GM19397 (cell line): ENCODE measurements at regions not wholly inside any gene's neighbourhood (a gene's known extent, or its start where the extent isn't known, plus 50 kb on each side); places are given as distances from the start of the nearest gene placed in this dataset.
"Not testable (repeated sequence)": the region's sequence is repeated elsewhere in the genome, so short reads cannot be mapped to it uniquely, and the experiment has no call there.

Experiments used
- ATAC-seq: cut with Tn5 transposase; IDR thresholded peaks from one replicate; pipeline ENCODE4 v1.9.1; 2021; ENCODE audit warnings: mild to moderate bottlenecking, moderate library complexity; ENCODE audit not compliant: unreplicated experiment

DNA sequence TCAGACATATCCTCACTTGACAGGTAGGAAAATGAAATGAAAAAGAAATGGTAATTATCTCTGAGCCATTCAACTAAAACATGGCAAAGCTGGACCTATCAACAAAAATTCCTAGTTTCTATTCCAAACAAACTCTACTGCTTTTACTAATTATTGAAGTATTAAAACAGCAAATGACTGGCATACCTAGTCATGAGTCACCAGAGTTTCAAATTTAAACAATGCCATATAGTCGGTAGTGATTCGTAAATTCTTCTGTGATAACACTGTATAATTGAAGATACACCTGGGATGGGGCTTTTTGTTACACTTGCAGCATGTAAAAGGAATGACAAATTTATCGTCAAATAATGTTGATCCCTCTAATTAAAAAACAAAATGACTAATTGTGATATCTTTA, 153.1 kb upstream of the THUMPD2 start:
- ATAC-seq, result no peak

DNA sequence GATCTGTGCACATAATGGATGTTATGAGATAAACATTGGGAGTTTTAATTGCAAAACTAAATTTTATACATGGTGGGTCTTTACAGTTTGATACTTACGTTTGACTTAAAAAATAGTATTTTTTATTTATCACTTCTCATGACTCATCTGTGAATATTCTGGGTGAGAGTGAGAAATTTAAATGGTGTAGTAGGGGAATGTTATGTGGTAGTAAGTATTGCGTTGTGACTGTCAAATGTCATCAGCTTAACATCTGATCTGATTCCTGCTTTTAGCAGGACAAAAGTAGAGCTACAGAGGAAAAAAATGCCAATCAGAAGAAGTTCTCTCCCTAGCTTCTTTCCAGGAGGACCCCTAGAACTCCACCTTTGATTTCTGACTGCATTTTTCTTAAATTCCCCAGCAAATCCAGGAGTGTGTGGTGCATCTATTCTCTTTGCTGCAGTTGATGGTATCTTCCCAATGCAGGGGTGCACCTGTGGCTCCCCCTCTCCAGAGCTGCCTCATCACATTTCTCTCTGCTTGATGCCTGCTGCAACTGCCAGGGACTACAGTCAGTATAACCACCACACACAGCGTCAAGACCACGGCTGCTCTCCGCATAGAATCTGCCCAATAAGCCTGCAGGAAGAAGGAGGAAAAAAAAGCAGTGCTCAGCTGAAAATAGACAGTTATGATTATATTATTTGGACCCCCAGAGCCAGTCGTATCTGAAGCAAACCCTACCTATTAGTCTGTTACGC, 151.3 kb upstream of the THUMPD2 start:
- no peak for ATAC-seq

DNA sequence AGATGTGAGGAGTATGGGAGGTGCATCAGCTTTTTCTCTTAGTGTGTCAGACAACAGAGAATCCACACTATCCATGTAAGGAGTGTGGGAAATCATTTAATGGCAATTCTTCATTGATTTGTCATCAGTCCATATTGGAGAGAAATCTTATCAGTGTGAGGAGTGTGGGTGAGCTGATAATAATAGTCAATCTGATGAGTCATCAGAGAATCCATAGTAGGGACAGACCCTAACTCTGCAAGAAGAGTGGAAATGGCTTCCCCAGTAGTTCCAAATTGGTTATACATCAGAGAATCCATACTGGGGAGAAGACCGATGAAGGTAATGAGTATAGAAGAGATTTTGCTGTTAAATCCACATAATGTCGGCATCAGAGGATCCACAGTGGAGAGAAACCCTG, 150.5 kb upstream of the THUMPD2 start:
- no peak for ATAC-seq

DNA sequence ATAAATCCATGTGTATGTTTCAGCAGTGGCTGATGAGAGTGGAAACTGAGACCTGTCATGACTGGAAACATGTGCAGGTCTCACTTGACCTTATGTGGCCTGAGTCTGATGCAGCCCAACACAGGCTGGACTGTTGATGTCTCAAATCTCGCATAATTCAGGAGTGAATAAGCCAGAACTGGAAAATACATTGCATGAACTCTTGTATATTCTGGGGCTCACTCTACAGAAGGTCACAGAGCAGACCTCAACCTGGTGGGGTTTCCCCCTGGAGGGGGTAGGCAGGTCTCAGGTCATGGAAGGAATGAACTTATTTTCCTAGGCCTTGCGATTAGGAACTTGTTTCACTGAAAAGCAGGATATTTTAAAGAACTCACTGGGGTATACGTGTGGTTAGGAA, 146.3 kb upstream of the THUMPD2 start:
- ATAC-seq, result no peak

DNA sequence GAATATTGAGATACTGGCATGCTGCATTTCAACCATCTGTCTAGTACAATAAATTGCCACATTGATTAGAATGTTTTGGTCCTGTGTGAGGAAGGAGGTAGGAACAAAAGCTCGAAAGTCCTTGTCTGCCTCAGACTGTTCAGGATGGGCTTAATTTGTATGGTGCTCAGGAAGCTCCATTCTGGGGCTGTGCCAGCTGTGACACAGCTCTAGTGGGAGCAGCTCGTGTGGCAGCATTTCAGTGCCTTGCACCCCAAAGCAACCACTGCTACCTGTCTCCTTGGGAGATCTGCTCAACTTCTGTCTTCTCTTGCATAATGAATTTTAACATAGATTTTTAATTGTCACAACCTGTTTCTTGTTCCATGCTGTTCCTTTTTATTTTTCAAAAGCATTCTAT, 144.4 kb upstream of the THUMPD2 start:
- no peak for ATAC-seq

DNA sequence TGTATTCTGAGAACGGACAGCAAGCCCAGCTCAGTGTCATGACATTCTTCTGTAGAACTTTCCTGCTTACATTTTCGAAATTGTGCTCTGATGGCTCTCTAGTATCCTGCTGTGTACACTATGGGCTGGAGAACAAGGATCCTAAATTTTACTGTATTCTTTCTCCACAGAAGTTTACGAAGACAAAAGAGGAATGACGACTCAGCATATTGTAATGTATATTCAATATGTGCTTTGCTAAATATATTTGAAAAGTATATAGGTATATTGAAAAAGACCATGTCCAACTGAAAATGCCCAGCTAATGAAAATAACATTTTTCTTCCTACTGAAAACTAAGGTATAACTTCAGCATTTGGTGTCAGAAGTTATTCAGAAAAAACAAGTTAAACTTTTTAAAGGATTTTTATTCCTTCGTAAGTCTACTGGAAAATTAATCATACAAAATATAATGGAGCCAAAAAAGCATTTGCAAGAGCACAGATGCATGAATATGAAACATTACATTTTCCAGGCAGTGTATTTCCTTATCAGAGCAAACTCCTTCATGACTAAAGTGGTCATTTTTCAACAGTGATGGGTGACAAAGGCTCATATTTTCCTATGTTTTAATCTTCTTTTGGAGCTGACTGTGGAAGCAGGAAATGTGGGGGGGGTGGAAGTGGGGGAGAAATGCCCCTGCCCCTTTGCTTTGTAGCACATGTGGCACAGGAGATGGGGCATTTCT, 143.8 kb upstream of the THUMPD2 start:
- ATAC-seq, result no peak

DNA sequence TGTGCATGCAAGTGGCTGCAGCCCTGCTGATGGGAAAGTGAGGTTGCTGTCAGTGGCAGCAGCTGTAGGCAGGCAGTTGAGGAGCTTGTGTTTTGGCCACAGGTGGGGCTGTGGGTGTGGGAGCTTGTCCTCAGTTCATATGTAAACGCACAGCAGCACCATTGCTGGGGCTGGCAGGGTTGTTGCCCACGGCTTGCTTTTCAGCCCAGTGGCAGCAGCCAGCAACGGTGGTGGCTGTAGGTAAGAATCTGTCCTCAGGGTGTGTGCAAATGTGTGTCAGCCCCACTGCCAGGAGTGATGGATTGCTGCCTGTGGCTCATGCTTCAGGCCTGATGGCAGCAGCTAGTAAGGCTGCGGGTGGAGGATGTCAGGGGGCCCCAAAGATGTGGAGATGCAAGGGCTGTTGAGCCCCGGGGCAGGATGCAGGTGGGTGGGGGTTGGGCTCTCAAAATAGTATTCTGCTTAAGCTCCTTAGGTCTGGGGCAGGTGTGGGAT, 141.3 kb upstream of the THUMPD2 start:
- ATAC-seq, result no peak

DNA sequence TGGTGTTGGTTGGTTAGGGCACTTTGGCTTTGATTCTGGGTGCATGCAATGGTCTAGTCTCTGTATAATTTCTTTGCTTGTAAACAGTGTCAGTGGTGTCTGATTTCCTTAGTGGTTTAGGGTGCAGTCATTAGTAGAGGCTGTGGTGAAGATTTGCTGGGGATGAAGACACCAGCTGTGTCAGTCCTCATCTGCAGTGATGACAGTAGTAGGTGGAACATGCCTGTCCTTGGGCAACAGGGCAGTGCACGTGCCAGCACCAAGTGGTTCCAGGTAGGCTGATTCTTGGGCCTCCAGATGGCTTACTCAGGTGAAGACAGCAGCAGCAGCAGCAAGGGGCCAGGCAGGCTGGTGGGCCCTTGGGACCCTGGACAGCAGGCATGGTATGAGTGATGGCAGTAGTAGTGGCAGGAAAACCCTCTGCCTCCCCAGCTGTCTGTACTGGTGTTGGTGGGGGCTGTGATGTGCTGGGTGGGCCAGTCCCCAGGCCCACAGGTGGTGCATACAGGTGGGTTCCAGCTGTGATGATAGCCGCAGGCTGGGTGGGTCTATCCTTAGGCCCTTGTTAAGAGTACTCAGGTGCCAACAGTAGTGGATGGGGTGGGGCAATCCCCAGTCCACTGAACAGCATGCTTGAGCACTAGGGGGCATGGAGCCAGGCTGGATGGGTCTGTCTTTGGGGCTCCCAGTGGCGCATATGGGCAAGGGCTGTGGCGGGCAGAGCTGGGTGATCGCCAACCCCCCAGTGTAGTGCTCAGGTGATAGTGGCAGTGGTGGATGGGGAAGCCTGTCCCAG, 140.7 kb upstream of the THUMPD2 start:
- no peak for ATAC-seq

DNA sequence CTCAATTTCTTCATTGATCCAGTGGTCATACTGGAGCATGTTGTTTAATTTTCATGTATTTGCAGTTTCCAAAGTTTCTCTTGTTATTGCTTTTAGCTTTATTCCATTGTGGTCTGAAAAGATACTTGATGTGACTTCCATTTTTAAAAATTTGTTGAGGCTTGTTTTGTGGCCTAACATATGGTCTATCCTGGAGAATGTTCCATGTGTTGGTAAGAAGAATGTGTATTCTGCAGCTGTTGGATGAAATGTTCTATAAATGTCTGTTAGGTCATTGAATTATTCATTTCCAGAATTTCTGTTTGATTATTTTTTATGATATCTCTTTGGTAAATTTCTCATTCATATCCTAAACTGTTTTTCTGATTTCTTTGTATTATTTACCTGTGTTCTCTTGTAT, 139.8 kb upstream of the THUMPD2 start:
- ATAC-seq, result no peak

DNA sequence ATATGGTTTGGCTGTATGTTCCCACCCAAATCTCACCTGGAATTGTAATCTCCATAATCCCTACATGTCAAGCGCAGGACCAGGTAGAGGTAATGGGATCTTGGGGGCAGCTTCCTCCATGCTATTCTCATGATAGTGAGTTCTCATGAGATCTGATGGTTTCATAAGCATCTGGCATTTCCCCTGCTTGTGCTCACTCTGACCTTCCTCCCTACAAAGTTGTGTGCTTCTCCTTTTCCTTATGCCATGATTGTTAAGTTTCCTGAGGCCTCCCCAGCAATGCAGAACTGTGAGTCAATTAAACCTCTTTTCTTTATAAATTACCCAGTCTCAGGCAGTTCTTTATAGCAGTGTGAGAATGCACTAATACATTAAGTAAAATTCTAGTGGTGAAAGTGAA, 138.3 kb upstream of the THUMPD2 start:
- not testable (repeated sequence) for ATAC-seq

DNA sequence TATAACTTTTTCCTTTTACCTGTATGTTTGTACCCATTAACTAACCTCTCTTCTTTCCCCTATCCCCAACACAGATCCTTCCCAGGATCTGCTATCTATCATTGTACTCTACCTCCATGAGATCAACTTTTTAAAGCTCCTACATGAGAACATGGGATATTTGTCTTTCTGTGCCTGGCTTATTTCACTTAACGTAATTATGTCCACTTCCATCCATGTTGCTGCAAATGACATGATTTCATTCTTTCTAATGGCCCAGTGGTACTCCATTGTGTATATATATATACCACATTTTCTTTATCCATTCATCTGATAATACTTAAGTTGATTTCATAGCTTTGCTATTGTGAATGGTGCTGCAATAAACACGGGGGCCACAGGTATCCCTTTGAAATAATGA, 135.9 kb upstream of the THUMPD2 start:
- ATAC-seq, result no peak

DNA sequence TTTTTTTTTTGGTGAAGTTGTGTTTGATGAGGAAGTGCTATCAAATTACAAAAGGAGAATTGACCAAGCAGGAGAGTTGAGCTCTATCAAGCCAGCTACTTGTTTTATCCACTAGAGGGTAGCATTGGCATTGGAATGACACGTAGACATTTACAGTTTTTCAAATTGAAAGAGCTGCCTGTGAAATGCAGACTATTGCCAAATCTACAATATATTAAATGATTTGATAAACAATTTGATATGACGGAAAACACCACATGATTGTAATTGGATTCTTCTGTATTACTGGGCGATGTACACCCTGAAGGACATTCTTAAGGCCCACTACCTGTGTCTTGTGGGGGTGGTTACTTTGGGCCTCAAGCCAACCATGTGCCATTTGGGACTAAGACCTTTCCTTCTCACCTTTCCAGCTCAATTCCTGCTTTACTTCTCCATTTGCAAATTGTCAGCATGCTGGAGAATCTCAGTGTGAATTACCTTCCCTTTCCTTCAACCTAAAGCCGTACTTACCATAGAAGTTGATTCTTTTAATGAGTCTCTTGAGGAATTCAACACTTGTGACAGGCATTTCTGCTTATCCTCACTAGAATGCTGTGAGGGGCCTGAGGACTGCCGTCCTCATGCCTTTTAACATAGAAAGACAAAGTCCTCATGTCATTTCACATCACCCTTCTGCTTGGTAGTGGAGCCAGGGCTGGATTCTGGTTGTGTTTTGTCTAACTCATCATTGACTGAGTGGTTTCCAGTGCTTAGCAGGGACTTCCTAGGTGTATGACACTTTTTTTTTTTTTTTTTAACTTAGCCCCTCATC, 134.8 kb upstream of the THUMPD2 start:
- ATAC-seq, result no peak

DNA sequence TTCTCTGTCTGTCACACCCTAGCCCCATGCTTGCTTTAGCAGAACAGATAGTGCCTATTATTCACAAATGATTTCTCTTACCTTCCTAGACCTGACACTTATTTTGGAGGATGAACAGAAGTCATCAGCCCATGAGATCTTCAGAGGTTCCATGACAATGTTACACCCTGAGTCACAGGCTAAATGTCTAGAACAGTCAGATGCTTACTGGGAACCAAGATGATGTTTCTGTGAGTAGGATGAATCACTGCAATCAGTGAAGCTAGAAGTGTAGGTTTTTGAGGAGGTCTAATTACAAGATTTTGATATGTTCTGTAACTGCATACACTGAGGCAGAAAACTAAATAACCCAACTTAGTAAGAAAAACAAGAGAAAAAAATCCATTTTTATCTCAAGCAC, 123.0 kb upstream of the THUMPD2 start:
- ATAC-seq, result no peak

DNA sequence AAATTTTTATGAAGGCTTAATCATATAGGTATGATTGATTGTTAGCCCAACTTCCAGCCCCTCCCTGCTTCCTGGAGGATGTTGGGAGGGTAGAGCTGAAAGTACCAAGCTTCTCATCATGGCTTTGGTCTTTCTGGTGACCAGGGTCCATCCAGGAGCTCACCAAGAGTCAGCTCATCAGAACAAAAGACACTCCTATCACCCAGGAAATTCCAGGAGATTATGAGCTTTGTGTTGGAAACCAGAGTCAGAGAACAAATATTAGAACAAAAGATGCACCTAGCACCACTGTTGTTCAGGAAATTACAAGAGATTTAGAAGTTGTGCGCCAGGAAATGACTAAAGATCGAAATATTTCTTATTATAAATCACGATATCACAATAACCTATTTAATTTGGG, 119.9 kb upstream of the THUMPD2 start:
- no peak for ATAC-seq

DNA sequence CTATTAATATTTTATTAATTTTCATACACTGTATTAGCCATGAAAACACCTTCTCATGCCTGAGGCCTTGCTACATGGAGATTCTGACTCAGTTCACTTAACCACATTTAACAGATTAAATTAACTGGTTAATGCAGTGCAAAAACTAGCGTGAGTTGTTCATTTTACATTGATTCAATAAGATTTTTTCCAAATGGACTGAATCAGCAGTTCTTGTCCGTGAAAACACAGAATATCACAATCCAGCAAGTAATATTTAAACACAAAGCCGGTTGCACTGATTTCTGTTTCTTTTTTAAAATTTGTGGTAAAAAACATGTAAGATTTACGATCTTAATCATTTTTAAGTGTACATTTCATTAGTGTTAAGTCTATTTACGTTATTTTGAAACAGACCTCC, 118.2 kb upstream of the THUMPD2 start:
- ATAC-seq, result no peak

DNA sequence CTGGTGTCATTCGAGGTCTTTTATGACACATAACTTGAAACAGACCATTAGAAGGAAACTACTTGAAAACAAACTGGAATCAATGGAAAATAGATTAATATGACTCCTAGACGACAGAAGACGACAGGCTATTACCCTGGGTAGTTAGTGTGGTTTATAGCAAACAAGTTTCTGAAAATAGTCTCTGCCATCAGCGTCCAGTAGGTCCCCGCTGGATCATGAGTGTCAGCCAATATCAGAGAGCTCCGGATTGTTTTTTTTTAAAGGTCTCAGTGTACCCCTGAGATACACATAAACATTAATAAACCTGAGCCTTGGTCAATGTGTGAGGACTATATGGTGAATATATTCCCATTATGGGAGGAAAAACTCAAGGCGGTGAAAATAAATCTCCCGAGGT, 115.0 kb upstream of the THUMPD2 start:
- no peak for ATAC-seq

DNA sequence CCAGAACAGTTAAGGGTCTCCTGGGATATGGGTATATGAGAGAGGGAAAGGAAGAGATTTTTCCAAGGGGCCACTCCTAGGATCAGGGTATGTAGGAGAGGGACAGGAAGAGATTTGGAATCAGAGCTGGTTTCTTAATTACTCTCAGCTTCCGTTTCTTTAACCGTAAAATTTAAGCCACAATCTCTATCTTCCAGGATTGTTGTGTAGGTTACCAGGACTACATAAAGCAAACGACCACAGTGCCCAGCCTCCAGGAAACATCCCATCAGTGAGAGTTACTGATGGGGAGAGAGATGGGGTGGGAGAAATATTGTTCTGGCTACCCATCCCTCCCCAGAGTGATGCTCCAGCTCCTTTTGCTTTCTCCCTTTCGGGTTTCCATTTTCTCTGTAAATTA, 114.6 kb upstream of the THUMPD2 start:
- ATAC-seq, result no peak

DNA sequence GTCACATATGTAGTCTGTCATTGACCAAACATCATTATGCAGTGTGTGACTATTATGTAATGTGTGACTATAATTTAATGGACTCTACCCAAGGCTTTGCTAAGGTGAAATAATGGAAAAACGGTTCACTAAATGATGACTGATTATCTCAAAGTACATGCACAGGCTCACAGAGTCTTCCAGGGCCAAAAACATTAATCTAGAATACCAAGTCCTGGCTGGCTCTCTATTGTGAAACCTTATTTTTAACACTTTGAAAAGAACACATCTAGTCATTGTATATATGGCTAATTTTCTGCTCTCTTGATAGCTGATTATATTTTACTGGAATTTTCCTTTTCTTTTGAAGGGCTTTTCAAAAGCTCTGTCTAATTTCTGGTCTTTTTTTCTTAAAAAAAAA, 102.9 kb upstream of the THUMPD2 start:
- ATAC-seq, result no peak

DNA sequence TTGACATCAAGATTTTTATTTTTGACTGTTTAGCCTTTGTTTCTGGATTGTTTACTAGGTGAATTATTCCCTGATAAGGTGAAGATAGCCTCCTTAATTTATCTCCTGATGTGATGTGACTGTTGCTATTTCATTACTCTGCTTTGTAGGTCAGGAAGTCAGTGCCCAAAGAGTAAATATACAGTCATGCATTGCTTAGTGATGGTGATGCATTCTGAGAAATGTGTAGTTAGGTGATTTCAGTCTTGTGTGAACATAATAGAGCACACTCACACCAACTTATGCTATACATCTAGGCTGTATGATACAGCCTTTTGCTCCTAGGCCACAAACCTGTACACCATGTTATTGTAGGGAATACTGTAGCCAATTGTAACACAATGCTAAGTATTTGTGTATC, 102.4 kb upstream of the THUMPD2 start:
- ATAC-seq, result no peak

DNA sequence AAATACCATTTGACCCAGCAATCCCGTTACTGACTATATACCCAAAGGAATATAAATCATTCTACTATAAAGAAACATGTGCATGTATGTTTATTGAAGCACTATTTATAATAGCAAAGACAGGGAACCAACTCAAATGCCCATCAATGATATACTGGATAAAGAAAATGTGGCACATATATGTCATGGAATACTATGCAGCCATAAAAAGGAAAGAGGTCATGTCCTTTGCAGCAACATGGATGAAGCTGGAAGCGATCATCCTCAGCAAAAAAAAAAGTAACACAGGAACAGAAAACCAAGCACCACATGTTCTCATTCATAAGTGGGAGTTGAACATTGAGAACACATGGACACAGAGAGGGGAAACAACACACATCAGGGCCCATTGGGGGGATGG, 99.9 kb upstream of the THUMPD2 start:
- ATAC-seq, result not testable (repeated sequence)

DNA sequence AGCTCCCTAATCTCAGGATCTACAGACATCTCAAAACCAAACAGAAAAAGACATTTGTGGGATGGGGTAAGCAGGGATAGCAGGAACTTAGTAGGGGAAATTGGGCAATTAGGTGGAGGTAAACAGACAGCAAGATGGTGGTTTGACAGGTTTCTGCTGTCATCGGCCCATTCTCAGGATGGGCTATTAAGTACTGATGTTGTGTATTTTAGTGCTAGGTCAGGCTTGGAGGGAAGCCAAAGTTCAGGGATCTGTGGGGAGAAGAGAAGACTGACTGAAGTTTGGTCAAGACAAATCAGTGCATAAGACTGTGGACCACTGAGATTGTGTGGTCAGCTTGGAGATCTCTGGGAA, 96.8 kb upstream of the THUMPD2 start:
- ATAC-seq, result no peak
